Fibroblast of pulmonary artery (primary cell): ENCODE measurements at regions not wholly inside any gene's neighbourhood (a gene's known extent, or its start where the extent isn't known, plus 50 kb on each side); places are given as distances from the start of the nearest gene placed in this dataset.

Source experiments
- DNase-seq: peaks from one replicate; pipeline ENCODE4 v3.0.0-alpha.2; 2010; ENCODE audit warnings: low read depth
- H3K4me3 ChIP-seq: replicated peaks from 2 replicates; pipeline ENCODE4 v1.5.1; 2011; ENCODE audit warnings: low read depth, mild to moderate bottlenecking, control low read depth, low read length, moderate library complexity
- CTCF ChIP-seq: IDR thresholded peaks from 2 replicates; pipeline ENCODE4 v1.5.1; 2011; ENCODE audit warnings: mild to moderate bottlenecking, control low read depth, low read length, inconsistent platforms; ENCODE audit errors: missing control alignments

GRCh38 chr5:100974082-100974481, 71.0 kb upstream of the ST8SIA4 start:
- no peak overlapping the region for H3K4me3 ChIP-seq
- TF ChIP-seq CTCF: no peak
- DNase-seq: no peak

GRCh38 chr5:100970646-100971255, 67.7 kb upstream of the ST8SIA4 start:
- H3K4me3 ChIP-seq: no peak overlapping the region
- TF ChIP-seq CTCF: no peak

GRCh38 chr5:100965291-100965690, 62.2 kb upstream of the ST8SIA4 start:
- no peak for DNase-seq
- H3K4me3 ChIP-seq: no peak overlapping the region
- no peak for TF ChIP-seq CTCF

More at GRCh38 chr5:100970646-100971255, 67.7 kb upstream of the ST8SIA4 start:
- DNase-seq: no peak
